GM15510 (cell line): ENCODE measurements at regions not wholly inside any gene's neighbourhood (a gene's known extent, or its start where the extent isn't known, plus 50 kb on each side); places are given as distances from the start of the nearest gene placed in this dataset.

Source experiments
- POLR2A ChIP-seq: IDR thresholded peaks from 3 replicates; pipeline ENCODE4 v1.6.1; 2011; ENCODE audit warnings: borderline replicate concordance; ENCODE audit not compliant: insufficient read length; ENCODE audit errors: extremely low read depth

DNA sequence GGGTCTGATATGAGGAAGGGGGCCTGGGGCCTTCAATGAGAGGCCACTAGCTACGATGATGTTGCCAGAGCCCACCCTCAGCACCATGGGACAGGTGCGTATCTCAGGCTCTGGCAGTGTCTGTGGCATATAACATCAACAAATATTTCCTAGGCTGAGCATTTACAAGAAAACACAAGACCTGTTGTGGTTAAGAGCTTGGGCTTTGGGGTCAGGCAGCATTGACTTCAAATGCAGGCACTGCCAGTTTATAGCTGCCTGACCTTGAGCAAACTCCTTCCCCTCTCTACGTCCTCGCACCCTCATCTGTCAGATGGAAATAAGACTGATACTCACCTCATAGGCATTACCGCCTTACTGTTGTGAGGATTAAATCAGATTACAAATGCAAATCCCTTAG, 156.0 kb downstream of the KATNAL1 start:
- TF ChIP-seq POLR2A = no peak

DNA sequence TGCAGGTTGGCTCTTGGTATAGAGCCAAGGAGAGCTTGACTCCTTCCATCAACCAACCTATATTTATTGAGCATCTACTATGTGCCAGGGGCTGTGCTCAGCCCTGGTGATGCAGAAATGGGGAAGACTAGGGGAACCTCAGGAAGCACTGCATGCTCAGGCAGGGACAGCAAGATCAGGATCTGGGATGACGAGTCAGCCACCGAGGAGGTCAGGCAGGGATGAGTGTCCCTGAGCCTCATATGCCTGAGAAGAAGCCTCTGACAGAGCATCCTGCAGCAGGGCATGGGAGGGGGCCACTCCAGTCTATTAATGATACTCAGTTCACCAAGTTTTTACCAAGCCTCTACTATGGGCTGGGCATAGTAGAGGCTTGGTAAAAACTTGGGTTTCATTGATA, 158.1 kb downstream of the KATNAL1 start:
- TF ChIP-seq POLR2A = no peak

GRCh38 chr13:30148786-30149185, 158.6 kb downstream of the KATNAL1 start:
- no peak for TF ChIP-seq POLR2A

- no peak for TF ChIP-seq POLR2A
These were observed 159.1 kb downstream of the KATNAL1 start for GRCh38 chr13:30148171-30148754.

DNA sequence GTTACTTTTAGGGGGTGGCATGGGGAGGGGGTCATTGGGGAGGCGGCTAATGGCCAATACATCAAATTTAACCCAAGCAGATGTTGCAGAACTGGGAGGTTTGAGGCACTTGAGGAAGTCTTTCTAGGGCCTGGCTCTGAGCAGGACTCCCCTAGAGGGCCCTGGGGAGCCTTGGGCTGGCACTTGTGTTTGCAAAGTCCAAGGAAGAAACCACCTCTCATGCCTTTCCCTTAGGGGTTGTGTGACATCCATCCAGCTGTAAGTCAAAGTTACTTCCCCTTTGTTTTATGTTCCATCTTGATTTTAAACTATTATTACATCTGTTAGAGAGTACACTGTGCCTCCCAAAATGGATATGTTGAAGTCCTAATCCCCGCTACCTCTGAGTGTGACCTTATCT, 159.9 kb downstream of the KATNAL1 start:
- no peak for TF ChIP-seq POLR2A

DNA sequence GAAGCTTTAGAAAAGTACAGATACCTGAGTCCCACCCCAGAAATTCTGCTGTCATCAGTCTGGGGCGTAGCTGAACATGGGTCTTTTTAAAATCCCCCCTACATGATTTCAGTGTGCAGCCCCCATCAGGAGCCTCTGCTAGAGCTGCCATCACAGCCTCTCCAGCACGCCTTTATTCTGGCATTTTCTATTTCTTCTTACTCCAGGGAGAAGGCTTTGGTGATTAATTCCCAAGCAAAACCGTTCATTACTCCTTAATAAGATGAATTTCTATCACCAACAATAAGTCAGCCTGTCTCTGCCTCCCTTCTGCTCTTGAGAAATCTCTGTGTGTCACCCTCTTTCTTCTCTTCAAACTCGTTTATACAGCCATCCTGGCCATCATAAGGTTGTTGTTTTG, 160.3 kb downstream of the KATNAL1 start:
- no peak for TF ChIP-seq POLR2A

GRCh38 chr13:30145709-30146367, 161.5 kb downstream of the KATNAL1 start:
- no peak for TF ChIP-seq POLR2A

DNA sequence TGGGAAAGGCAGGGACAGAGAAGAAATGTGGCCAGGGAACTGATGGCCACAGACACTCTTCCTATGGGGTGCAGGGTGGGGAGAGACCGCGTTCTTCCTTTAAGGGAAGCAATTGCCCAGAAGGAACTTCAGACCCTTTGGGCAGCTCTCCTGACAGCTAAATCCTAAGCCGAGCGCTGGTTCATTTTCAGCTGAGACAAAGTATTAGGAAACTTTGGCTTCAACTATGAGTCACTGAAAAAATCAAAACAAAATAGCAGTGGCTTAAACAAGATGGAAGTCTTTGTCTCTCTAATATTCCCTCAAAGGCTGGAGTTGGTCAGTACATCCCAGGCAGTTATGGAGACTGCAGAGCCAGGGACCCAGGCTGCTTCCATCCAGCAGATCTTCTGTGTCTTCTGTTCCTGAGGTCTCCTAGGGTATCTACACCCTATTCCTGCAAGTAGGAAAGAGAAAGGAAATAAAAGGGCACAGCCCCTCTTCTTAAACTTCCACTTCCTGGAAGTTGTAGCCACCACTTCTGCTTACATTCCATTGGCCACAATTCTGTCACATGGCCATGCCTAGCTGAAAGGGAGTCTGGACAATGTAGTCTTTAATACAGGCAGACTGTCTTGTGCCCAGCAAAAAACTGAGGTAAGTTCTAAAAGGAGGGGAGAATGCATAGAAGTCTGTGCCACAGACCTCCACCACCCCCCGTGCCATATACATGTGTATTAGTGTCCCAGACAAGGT, 163.5 kb downstream of the KATNAL1 start:
- TF ChIP-seq POLR2A = no peak

DNA sequence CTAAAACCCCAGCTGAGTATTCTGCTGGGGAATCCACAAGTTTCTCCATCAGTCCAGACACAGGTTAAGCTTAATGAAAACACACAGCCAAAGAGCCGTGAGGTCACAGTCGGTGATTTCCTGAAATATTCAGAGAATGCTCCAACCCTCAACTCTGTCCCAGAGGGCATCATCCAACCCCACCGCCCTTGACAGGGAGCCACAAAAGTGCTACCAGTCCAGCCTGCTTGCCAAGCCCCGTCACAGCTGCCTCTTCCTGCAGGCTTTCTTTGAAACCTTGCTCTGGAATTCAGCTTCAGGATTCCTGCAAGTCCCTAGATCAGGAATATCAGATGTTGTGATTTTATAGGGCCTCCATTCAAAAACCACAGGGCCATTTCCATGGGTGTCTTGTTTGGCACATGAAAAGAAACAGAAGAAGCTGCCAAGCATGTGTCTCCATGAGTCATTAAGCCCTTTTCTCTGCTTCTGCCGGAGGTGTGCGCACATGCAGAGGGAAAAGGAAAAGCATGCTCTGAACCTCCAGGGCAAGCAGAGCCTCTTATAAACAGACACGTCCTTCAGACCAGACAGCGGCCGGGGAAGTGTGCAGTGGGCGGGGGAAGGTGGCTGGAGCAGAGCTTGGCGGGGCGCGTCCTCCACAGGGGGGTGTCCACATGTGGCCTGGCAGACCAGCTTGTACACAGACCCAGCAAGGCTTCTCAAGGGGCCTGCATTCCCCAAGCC, 164.7 kb downstream of the KATNAL1 start:
- no peak for TF ChIP-seq POLR2A

DNA sequence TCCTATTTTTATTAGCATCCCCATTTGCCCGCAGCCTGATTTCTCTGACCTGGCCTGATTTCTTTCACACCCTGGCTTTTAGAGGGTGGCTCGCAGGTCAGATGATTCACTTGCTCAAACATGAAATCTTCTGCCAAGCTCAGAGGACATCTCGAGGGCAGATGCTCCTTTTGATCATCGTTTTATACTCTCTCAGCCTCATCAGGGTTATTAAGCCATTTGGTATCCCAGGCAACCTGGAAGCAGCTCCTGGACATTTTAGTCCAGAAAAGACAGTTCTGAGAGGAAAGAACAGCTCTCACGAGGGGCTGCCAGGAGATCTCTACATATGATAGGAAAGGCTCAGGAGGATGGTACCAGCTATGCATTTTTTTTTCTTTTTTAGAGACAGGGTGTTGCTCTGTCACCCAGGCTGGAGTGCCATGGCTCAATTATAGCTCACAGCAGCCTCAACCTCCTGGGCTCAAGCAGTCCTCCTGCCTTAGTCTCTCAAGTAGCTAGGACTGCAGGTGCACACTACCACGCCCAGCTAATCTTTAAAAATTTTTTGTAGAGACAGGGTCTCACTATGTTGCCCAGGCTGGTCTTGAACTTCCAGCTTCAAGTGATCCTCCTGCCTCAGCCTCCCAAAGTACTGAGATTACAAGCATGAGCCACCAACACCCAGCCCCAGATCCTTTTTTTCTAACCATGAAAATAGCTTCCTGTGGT, 165.4 kb downstream of the KATNAL1 start:
- TF ChIP-seq POLR2A = no peak

GRCh38 chr13:30140973-30141372, 166.4 kb downstream of the KATNAL1 start:
- TF ChIP-seq POLR2A = no peak

GRCh38 chr13:30138511-30138910, 168.8 kb downstream of the KATNAL1 start:
- no peak for TF ChIP-seq POLR2A

- no peak for TF ChIP-seq POLR2A
These were observed 171.5 kb downstream of the KATNAL1 start for GRCh38 chr13:30135868-30136267.

DNA sequence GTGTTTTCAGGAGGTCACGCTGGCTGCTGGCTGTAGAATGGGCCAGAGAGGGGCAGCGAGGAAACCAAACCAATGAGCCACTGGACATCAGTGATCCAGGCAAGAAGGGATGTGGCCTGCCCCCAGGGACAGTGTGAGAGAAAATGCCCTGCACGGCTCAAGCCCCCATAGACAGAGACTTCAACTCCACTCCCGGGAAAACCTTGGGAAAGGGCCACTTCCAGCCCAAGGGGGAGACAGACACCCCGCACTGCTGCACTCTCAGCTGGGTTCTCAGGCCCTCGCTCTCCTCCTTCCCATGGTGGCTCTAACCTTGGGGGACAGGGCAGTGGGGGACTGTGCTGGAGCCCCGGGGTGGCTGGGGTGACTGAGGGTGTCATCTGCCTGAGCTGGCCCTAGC, 172.0 kb downstream of the KATNAL1 start:
- TF ChIP-seq POLR2A = no peak

GRCh38 chr13:30134578-30134977, 172.8 kb downstream of the KATNAL1 start:
- no peak for TF ChIP-seq POLR2A
